AG20443 (cell line): ENCODE measurements at regions not wholly inside any gene's neighbourhood (a gene's known extent, or its start where the extent isn't known, plus 50 kb on each side); places are given as distances from the start of the nearest gene placed in this dataset.
"Not testable (repeated sequence)": the region's sequence is repeated elsewhere in the genome, so short reads cannot be mapped to it uniquely, and the experiment has no call there.

ENCODE experiments used
- DNase-seq: peaks from one replicate; pipeline ENCODE4 v3.0.0; 2012; ENCODE audit warnings: low spot score, mixed read lengths

DNA sequence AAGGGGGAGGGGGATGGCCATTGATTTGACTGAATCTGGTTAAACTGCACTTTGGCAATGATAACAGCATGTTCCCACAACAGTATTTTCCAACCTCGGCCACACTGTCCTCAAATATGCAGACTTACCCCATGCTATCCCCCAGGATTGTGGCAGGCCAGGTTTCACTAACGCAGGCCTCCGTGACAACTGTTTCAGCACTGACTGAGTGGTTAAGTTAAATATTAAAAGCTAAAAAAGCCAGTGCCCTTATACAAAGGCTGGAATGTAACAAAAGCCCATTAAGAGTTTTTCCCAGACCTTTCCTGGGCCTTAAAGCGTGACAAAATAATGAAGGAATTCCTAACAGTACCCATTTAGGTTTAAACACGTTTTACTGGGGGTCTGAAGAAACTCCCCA is 202.9 kb downstream of the USP25 start:
- no peak for DNase-seq

DNA sequence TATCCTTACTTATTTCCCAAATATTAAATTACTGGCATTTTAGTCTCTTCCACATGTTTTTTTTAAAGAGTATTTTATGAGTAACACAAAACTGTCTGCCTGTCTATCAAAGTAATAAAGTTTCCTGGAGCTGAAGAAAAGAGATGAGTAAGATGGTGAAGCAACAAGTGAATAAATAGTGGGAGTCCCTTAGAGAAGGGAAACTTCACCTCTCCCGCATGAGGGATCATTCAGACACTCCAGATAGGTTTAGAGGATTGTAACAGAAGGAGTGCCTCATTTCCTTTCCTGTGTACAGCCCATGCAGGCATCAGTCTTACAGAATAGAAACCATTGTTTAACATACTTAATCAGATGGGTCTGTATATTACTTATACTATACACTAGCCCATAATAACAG is 205.7 kb downstream of the USP25 start:
- no peak for DNase-seq

DNA sequence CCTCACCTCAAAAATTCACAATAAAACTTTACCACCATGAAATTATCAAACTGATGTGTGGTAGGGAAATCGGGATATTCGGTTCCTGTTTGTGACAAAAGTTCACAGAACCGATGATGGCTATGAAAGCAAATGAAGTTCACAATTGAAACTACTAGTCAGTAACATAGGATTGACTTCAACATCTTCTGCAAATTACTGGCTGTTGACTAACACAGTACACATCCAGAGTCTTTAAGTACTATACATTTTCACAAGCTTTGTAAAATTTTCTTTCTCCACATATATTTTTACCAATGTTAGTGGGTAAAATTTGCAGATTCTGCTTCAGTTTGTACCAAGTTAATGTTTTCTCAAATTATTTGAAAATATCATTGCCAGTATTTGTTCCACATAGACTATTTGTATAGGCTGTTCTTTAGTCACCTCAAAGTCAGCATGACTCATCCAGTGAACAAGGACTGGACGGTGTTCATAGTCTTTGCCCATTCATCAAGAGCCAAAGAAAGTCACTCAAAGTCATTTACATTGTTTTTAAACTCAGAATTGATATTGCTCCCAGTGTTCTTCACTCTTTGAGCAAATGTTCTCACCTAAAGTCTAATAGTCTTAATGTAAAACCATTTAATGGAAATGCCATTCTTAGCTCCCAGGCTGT is 213.4 kb downstream of the USP25 start:
- no peak for DNase-seq

DNA sequence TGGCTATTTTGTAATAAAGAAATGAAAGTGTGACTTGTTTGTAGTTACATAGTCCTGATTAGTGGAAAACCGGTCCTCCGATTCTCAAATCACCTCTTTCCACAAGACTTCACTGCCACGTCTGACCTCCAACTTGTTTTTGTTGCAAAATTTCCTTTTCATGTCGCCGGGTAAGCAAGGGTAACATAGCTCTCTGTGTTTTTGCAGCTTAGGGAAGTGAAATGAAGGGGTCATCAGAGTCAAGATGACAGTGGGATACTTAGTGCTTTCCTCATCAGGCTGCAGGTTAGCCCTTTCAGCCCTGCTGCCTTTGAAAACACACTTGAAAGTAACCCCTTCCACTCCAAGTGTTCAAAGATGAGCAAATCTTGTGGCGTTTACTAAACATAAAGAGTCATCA is 217.9 kb downstream of the USP25 start:
- DNase-seq: no peak

DNA sequence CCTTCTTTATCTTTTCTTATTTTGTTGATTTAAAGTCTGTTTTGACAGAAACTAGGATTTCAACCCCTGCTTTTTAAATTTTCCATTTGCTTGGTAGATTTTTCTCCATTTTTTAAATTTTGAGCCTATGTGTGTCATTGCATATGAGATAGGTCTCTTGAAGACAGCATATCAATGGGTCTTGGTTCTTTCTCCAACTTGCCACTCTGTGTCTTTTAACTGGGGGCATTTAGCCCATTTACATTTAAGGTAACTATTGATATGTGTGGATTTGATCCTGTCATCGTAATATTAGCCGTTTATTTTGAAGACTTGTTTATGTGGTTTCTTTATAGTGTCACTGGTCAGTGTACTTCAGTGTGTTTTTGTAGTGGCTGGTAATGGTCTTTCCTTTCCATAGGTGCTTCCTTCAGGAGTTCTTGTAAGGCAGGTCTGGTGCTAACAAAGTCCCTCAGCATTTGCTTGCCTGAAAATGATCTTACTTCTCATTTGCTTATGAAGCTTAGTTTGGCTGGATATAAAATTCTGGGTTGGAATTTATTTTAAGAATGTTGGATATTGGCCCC is 223.9 kb downstream of the USP25 start:
- no peak for DNase-seq

DNA sequence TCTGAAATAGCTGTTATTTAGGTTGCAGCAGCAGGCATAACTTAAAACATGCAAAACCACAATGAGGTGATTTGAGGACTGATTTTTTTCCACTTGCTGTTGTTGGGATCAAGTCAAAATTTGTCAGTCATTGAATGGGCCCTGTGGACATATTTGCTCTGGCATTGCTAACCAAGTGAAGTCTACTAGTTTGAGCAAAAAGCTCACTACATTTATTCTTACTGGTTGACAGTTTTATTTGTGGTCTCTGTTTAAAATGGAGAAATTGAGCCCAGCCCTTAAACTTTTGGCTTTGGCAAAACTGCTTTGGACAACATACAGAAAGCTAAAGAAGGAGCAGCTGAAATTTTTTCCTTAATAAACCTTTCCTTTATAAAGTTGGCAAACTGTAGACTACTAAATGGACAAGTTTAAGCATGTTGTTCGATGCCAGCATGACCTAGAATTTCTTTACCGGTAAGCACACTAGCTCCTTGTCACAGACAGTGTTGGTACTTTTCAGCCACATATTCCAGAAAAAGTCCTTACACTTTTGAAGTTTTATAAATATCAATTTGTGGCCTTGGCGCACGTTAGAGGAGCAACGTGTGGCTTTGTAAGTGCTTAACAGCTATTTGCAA is 234.6 kb downstream of the USP25 start:
- DNase-seq: no peak

DNA sequence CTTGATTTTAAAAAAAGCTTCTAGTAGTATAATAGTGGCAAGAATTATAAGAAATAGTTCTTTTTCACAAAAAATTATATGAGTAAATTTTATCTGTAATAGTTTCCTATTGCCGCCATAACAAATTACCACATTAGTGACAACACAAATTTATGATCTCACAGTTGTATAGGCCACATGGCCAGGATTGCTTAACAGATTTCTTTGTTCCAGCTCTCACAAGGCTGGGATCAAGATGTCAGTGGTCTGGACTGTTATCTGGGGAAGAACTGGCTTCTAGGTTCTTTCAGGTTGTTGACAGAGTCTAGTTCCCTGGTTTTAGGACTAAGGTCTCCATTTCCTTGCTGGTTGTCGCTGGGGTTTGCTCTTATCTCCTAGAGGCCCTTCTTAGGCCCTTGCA is 236.4 kb downstream of the USP25 start:
- no peak for DNase-seq

DNA sequence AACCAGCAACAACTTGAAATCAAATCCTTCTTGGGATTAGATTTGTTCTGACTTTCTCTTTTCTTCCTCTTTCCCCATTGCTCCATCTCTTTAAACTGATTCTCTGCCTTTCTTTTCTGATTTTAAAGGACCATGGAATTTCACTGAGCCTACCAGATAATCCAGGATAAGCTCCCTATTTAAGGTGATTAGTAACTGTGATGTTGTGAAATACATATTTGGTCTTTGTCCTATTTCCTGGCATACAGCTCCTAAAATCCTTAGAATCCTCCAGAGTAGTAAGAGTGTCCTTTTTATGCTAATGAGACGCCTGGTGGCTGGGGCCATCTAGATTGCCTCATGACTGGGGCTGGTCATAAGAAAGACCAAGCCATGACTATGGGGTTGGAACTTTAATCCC is 236.9 kb downstream of the USP25 start:
- DNase-seq: no peak

- DNase-seq: peak; percentile 38
Observed at GRCh38 chr21:15967661-15968060, 237.9 kb downstream of the USP25 start.

DNA sequence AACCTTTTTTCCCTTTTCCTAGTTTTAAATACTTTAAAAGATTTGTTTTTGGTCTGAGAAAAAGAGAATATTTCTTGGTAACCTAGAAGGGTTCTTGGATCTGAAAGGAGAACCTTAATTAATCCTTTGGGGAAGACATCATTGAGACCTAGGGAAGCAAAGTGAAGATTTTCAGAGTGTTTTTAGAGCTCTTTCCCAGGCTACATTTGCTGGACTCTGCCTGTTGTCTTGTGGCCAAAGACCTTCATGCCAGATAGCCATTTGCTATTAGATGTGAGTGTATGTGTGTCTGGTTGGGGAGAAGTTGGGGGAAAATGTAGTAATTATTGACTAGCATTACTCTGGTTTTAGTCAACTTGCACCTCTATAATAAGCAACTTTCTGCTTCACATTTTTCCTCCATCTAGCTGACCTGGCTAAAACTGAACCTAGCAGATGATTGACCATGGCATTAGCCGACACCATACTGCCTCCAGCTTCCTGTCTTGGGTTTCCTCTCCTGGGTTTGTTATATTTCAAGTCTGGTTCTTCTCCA is 239.1 kb downstream of the USP25 start:
- no peak for DNase-seq

DNA sequence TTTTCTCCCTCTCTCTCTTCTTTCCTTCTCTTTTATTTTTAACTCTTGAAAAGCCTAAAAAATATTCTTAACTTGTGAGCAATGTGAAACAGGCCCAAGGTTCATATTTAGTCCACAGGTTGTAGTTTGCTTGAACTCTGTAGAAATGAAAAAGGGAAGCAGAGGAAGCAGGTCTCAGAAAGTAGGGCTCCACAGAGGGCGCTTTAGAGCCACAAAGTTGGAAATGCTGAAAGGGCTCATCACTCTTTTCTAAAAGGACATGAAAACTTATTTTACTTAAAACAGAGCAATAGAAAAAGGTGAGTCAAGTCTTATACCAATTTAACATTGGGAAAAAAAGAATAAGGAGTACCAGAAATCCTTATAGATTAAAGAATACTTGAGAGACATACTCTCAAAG is 247.0 kb downstream of the USP25 start:
- DNase-seq: no peak

- peak; percentile 23 for DNase-seq
Observed at GRCh38 chr21:15978215-15978738, 248.5 kb downstream of the USP25 start.

GRCh38 chr21:15979493-15979892 is 249.7 kb downstream of the USP25 start:
- not testable (repeated sequence) for DNase-seq

- no peak for DNase-seq
Observed at GRCh38 chr21:15986277-15986676, 256.5 kb downstream of the USP25 start.

DNA sequence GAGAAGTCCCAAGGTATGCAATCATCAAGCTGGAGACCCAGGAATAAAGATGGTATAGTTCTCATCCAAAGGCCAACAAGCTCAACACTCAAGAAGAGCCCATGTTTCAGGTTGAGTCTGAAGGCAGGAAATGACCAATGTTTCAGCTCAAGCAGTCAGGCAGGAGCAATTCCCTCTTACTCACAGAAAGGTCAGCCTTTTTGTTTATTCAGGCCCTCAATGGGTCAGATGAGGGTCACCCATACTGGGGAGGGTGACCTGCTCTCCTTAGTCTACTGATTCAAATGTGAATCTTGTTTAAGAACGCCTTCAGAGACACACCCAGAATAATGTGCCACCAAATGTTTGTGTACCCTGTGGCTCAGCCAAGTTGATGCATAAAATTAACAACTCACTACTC is 262.4 kb downstream of the USP25 start:
- no peak for DNase-seq

DNA sequence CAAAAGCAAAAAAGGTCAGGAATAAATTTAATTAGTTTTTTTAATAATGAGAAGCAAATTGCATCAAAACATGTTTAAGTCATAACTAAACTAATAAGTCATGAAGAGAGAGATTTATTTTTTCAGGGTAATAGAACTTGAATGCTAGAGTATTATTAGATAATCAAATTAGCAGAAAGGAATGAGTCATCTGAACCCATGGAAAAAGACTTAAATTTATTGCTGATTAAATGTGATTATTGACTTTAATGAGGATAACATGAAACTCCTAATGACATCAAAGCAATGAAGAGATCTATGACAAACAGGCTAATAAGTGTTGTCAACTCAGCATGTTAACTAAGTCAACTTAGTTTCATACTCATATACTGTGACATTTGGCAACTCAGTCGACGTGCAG is 264.2 kb downstream of the USP25 start:
- DNase-seq: no peak

DNA sequence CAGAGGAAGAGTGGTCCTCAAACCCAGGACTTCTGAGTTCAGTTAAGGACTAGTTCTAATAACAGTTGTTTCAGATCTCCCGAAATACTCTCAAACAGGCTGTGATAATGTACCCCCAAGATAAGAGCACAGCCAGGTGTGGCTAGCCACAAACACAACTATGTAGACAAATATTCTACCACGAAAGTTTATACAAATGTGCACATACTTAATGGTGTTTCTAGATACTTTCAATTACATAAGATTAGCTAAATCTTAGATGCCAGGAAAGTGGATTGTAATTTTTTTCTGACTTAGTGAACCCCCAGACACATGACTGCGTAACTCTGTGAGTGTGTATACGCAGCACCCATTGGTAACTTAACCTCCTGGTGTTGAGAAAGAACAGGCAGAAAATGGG is 270.0 kb downstream of the USP25 start:
- no peak for DNase-seq

DNA sequence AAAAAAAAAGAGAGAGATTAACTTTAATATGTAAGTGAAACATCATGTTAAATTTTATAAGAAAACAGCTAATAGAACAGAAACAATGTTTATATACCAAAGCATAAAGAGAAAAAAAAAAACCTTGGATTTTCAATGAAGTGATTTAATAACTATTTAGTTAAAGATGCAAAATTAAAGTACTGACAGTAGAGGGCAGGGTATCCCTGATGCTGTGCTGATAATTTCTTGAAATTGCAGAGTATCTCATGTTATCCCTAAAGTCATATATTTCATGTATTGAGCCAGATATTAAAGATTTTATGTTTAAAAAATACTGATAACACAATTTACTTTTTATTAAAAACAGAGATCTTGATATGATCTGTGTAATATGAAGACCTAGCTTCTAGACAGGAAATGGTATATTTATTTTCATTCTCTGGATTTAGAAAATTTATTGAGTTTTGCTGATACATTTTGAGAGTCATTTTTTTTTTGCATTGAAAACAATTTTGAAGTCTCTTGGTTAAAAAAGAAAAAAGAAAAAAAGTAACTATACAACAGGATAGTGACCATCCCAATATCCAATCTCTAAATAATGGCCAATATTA is 273.2 kb downstream of the USP25 start:
- peak; percentile 16 for DNase-seq

- no peak for DNase-seq
Observed at GRCh38 chr21:16004086-16004485, 274.3 kb downstream of the USP25 start.

DNA sequence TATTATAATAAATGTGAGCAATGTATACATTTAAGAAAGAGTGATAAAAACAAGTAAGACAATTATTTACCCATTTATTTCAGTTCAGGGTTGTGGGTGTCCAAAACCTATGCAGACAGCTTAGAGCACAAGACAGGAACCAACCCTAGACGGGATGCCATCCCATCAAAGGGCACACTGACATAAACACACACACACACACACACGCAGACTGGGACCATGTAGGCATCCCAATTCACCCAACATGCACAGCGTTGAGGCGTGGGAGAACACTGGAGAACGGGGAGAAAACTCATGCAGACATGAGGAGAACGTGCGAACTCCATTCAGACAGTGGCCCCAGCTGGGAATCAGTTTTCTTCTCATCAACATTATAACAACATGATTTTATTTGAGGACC is 274.7 kb downstream of the USP25 start:
- DNase-seq: no peak

DNA sequence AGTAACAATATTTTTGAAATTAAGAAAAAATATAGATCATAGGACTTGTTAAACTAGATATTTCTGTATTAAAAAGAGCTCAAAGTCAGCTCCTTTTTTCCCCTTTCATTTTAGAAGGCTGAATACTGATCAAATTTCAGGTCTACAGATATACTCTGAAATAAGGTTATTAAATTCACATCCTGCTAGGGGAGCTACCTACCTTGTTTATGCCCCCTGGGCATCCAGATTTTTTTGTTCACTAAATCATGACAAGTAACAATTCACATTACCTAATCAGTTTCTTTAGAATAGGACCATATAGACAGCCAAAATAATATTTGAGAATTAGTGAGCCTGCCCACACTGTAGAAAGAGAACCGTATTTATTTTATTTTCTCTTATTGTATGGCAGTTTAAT is 276.2 kb downstream of the USP25 start:
- DNase-seq: no peak

- DNase-seq: no peak
Observed at GRCh38 chr21:16007943-16008342, 278.2 kb downstream of the USP25 start.

DNA sequence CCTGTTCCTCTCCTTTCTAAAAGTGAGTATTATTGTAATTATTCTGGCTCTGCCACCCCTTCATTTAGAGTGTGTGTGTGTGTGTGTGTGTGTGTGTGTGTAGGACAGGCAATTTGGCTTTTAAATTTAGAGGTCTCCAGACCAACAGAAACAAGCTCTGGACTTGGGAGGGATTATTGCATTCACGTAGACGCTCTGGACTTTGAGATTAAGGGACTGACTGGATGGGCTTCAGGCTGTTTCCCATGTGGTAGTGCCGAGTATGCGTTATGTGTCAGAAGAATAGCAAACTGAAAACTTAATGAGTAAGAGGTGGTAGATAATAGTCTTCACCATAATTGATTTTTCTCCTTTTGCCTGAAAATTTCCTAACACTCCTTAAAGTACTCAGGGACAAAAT is 281.9 kb downstream of the USP25 start:
- DNase-seq: no peak
